PC-3 (cell line): ENCODE measurements at regions not wholly inside any gene's neighbourhood (a gene's known extent, or its start where the extent isn't known, plus 50 kb on each side); places are given as distances from the start of the nearest gene placed in this dataset.

Experiments used
- ATAC-seq: fragments of 200-7000 bp; cut with Tn5 transposase; 2 replicates; pipeline ENCODE4 v1.9.1; 2020; ENCODE audit warnings: mild to moderate bottlenecking, moderate library complexity
- BruUV-seq: library from RNA; stranded (reverse); fragments of 400-500 nt; replicated peaks from 2 replicates; lab custom pipeline; 2021; lab: Mats Ljungman, UMichigan
- CTCF ChIA-PET: fragments of 300-600 bp; sonication (Branson Sonifier 250); formaldehyde crosslinking; loops from one replicate; lab custom pipeline; 2022; ENCODE audit warnings: antibody characterized with exemption; lab: Charles Lee
- POLR2A ChIA-PET: fragments of 300-600 bp; sonication (Branson Sonifier 250); formaldehyde crosslinking; loops from one replicate; lab custom pipeline; 2022; ENCODE audit warnings: antibody characterized with exemption; ENCODE audit not compliant: unreplicated experiment; lab: Charles Lee
- DNase-seq: peaks from one replicate; pipeline ENCODE4 v3.0.0-alpha.2; 2015
- H2AFZ ChIP-seq: fragments of 300-600 bp; sonication (generic); 2 replicates; pipeline ENCODE4 v1.6.0; 2016; ENCODE audit warnings: antibody characterized with exemption, low read length
- H3F3A ChIP-seq: fragments of 300-600 bp; sonication (generic); one replicate; pipeline ENCODE4 v1.6.0; 2017; ENCODE audit warnings: antibody characterized with exemption, low read length, control low read depth, mild to moderate bottlenecking; ENCODE audit not compliant: unreplicated experiment
- H3K27ac ChIP-seq: fragments of 300-600 bp; sonication (generic); 2 replicates; pipeline ENCODE4 v1.5.1; 2016; ENCODE audit warnings: mild to moderate bottlenecking, low read length
- H3K27me3 ChIP-seq: fragments of 300-600 bp; sonication (generic); 2 replicates; pipeline ENCODE4 v1.6.1; 2016; ENCODE audit warnings: low read length, mixed read lengths
- H3K36me3 ChIP-seq: fragments of 300-600 bp; sonication (generic); 2 replicates; pipeline ENCODE4 v1.6.1; 2016; ENCODE audit warnings: low read depth, mixed run types, low read length, mixed read lengths
- H3K4me1 ChIP-seq: fragments of 300-600 bp; sonication (generic); 2 replicates; pipeline ENCODE4 v1.5.1; 2016; ENCODE audit warnings: low read length; ENCODE audit not compliant: insufficient read depth
- H3K4me2 ChIP-seq: fragments of 300-600 bp; sonication (generic); 2 replicates; pipeline ENCODE4 v1.6.0; 2016; ENCODE audit warnings: low read length
- H3K4me3 ChIP-seq: fragments of 300-600 bp; sonication (generic); 2 replicates; pipeline ENCODE4 v1.5.1; 2016; ENCODE audit warnings: mild to moderate bottlenecking, low read length, mixed read lengths
- H3K79me2 ChIP-seq: fragments of 300-600 bp; sonication (generic); 2 replicates; pipeline ENCODE4 v1.6.1; 2017; ENCODE audit warnings: low read length, mixed read lengths
- H3K9ac ChIP-seq: fragments of 300-600 bp; sonication (generic); 2 replicates; pipeline ENCODE4 v1.6.0; 2016; ENCODE audit warnings: mild to moderate bottlenecking, low read length
- H3K9me2 ChIP-seq: fragments of 300-600 bp; sonication (generic); replicated peaks from 2 replicates; pipeline ENCODE4 v1.6.1; 2016; ENCODE audit warnings: mixed run types, low read length, mixed read lengths
- H3K9me3 ChIP-seq: fragments of 300-600 bp; sonication (generic); 2 replicates; pipeline ENCODE4 v1.6.1; 2016; ENCODE audit warnings: low read length, mixed read lengths
- H4K20me1 ChIP-seq: fragments of 300-600 bp; sonication (generic); 2 replicates; pipeline ENCODE4 v1.6.1; 2016; ENCODE audit warnings: low read length, mixed read lengths
- EZH2 ChIP-seq: fragments of 300-600 bp; sonication (generic); IDR thresholded peaks from one replicate; pipeline ENCODE4 v1.6.1; 2017; ENCODE audit warnings: antibody characterized with exemption, mild to moderate bottlenecking, low read length; ENCODE audit not compliant: unreplicated experiment
- EZH2phosphoT487 ChIP-seq: fragments of 300-600 bp; sonication (generic); IDR thresholded peaks from 2 replicates; pipeline ENCODE4 v1.6.1; 2018; ENCODE audit warnings: mild to moderate bottlenecking, antibody characterized with exemption, low read length, borderline replicate concordance
- intact Hi-C: fragments of 100-400 bp; cut with micrococcal nuclease; formaldehyde crosslinking; loops from 2 replicates; pipeline ENCODE4 v1.9.0; 2023
- TF ChIP-seq, protein P1 (sequence below): fragments of 300-600 bp; sonication (generic); conservative IDR thresholded peaks from 2 replicates; pipeline ENCODE4 v1.5.1; 2017; ENCODE audit warnings: antibody characterized with exemption, low read depth, mild to moderate bottlenecking, low read length

DNA sequence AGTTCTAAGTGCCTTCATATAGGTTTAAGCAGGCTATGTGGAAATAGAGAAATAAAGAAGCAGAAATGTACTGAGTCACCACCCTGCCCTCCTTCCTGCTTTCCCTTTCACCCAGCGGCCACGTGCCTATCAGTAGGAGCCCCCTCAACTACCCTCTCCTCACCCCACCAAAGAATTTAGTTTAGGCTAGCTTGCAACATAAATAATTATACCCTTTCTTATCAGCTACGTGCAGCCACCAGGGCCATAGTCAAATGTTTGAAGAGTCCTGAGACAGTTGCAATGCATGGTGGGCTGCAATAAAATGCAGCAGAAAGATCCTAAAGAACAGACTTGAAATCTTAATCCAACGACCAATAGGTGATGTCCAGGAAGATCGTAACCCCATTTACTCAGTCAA is 101.2 kb downstream of the RTP5 start:
- no TSS peak for BruUV-seq
- DNase-seq, result no peak
- Histone ChIP-seq H3K36me3 (no peaks in the 10 kb centered on the region), H4K20me1 (no peaks in the 10 kb centered on the region), H3K4me2 (no peak overlapping the region), H3K27me3 (no peaks in the 10 kb centered on the region), H3K4me3 (no peak overlapping the region), H3K9me3 (no peaks in the 10 kb centered on the region), H3F3A (no peaks in the 10 kb centered on the region), H3K9me2 (no peaks in the 10 kb centered on the region), H3K79me2 (no peaks in the 10 kb centered on the region), H3K27ac (no peak overlapping the region), H2AFZ (no peak overlapping the region), H3K9ac (no peak overlapping the region), H3K4me1 (no peaks in the 10 kb centered on the region; the same call in 1 of the 2 replicates)
- TF ChIP-seq EZH2 (no peak), EZH2phosphoT487 (no peak)
- TF ChIP-seq, protein P1, sequence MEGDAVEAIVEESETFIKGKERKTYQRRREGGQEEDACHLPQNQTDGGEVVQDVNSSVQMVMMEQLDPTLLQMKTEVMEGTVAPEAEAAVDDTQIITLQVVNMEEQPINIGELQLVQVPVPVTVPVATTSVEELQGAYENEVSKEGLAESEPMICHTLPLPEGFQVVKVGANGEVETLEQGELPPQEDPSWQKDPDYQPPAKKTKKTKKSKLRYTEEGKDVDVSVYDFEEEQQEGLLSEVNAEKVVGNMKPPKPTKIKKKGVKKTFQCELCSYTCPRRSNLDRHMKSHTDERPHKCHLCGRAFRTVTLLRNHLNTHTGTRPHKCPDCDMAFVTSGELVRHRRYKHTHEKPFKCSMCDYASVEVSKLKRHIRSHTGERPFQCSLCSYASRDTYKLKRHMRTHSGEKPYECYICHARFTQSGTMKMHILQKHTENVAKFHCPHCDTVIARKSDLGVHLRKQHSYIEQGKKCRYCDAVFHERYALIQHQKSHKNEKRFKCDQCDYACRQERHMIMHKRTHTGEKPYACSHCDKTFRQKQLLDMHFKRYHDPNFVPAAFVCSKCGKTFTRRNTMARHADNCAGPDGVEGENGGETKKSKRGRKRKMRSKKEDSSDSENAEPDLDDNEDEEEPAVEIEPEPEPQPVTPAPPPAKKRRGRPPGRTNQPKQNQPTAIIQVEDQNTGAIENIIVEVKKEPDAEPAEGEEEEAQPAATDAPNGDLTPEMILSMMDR, result no peak
- ATAC-seq, result no peak
- intact Hi-C loops, result no loop called here
- ChIA-PET POLR2A (no interaction called here), CTCF (no interaction called here)

- Histone ChIP-seq H3K9me3 (no peaks in the 10 kb centered on the region), H3K4me3 (no peak overlapping the region), H3K79me2 (no peaks in the 10 kb centered on the region), H3K4me2 (no peak overlapping the region), H3K4me1 (no peaks in the 10 kb centered on the region), H3K9me2 (no peaks in the 10 kb centered on the region), H3F3A (no peaks in the 10 kb centered on the region), H3K36me3 (no peaks in the 10 kb centered on the region), H3K9ac (no peak overlapping the region), H3K27ac (no peak overlapping the region), H2AFZ (no peak overlapping the region), H4K20me1 (no peaks in the 10 kb centered on the region), H3K27me3 (no peaks in the 10 kb centered on the region)
- intact Hi-C loops, result no loop called here
- no peak for DNase-seq
- no peak for TF ChIP-seq EZH2phosphoT487
- TF ChIP-seq, protein P1, result no peak
- no peak for TF ChIP-seq EZH2
- CTCF ChIA-PET, result no interaction called here
- BruUV-seq, result no TSS peak
- no peak for ATAC-seq
- POLR2A ChIA-PET, result no interaction called here
Measured at GRCh38 chr2:241974096-241974495, 104.6 kb downstream of the RTP5 start.

GRCh38 chr2:241974851-241975592 is 105.5 kb downstream of the RTP5 start:
- Histone ChIP-seq H3K9me3 (no peaks in the 10 kb centered on the region), H3K9ac (no peak overlapping the region), H3K27ac (no peak overlapping the region), H3F3A (no peaks in the 10 kb centered on the region), H3K4me2 (no peak overlapping the region), H2AFZ (no peak overlapping the region), H3K36me3 (no peaks in the 10 kb centered on the region), H3K9me2 (no peaks in the 10 kb centered on the region), H3K4me1 (no peaks in the 10 kb centered on the region), H3K27me3 (no peaks in the 10 kb centered on the region), H4K20me1 (no peaks in the 10 kb centered on the region), H3K4me3 (no peak overlapping the region), H3K79me2 (no peaks in the 10 kb centered on the region)
- intact Hi-C loops, result no loop called here
- no TSS peak for BruUV-seq
- ChIA-PET POLR2A (no interaction called here), CTCF (no interaction called here)
- TF ChIP-seq, protein P1, result no peak
- TF ChIP-seq EZH2 (no peak), EZH2phosphoT487 (no peak)
- ATAC-seq (no peak), DNase-seq (no peak)
